Neural progenitor cell (in vitro differentiated cells): ENCODE measurements at regions not wholly inside any gene's neighbourhood (a gene's known extent, or its start where the extent isn't known, plus 50 kb on each side); places are given as distances from the start of the nearest gene placed in this dataset.

ENCODE experiments used
- DNase-seq: peaks from one replicate; pipeline ENCODE4 v3.0.0-alpha.2; 2016; ENCODE audit warnings: low spot score
- H2AFZ ChIP-seq: fragments of 200-600 bp; sonication (generic); replicated peaks from 2 replicates; pipeline ENCODE4 v1.6.1; 2016; ENCODE audit warnings: antibody characterized with exemption
- H3F3A ChIP-seq: fragments of 200-600 bp; sonication (generic); 2 replicates; pipeline ENCODE4 v1.6.1; 2016; ENCODE audit warnings: antibody characterized with exemption, low read depth
- H3K27ac ChIP-seq: fragments of 200-600 bp; sonication (generic); 2 replicates; pipeline ENCODE4 v1.5.1; 2016; ENCODE audit warnings: mild to moderate bottlenecking
- H3K27me3 ChIP-seq: fragments of 200-600 bp; sonication (generic); 2 replicates; pipeline ENCODE4 v1.6.1; 2016; ENCODE audit warnings: mild to moderate bottlenecking, moderate library complexity
- H3K36me3 ChIP-seq: fragments of 200-600 bp; sonication (generic); 2 replicates; pipeline ENCODE4 v1.5.1; 2016
- H3K4me1 ChIP-seq: fragments of 200-600 bp; sonication (generic); 2 replicates; pipeline ENCODE4 v1.6.1; 2016; ENCODE audit warnings: mixed run types
- H3K4me2 ChIP-seq: fragments of 200-600 bp; sonication (generic); 2 replicates; pipeline ENCODE4 v1.6.1; 2016
- H3K4me3 ChIP-seq: fragments of 200-600 bp; sonication (generic); 2 replicates; pipeline ENCODE4 v1.5.1; 2016
- H3K79me2 ChIP-seq: fragments of 200-600 bp; sonication (generic); 2 replicates; pipeline ENCODE4 v1.6.1; 2016; ENCODE audit warnings: low read depth
- H3K9ac ChIP-seq: fragments of 200-600 bp; sonication (generic); 2 replicates; pipeline ENCODE4 v1.6.1; 2016
- H3K9me3 ChIP-seq: fragments of 200-600 bp; sonication (generic); 2 replicates; pipeline ENCODE4 v1.5.1; 2016; ENCODE audit warnings: low read depth
- H4K20me1 ChIP-seq: fragments of 200-600 bp; sonication (generic); 2 replicates; pipeline ENCODE4 v1.6.1; 2016; ENCODE audit warnings: low read depth
- H3K27ac Mint-ChIP-seq: 3 replicates; pipeline ENCODE4 v1.8.0; 2021; ENCODE audit warnings: mixed read lengths
- H3K27me3 Mint-ChIP-seq: 2 replicates; pipeline ENCODE4 v1.8.0; 2022; ENCODE audit warnings: low read depth, mild to moderate bottlenecking, inconsistent platforms, moderate library complexity, mixed read lengths; ENCODE audit not compliant: insufficient read depth
- H3K36me3 Mint-ChIP-seq: 3 replicates; pipeline ENCODE4 v1.8.0; 2021; ENCODE audit warnings: mixed read lengths
- H3K4me1 Mint-ChIP-seq: 3 replicates; pipeline ENCODE4 v1.8.0; 2021; ENCODE audit warnings: mixed read lengths
- H3K4me3 Mint-ChIP-seq: 3 replicates; pipeline ENCODE4 v1.8.0; 2021; ENCODE audit warnings: mild to moderate bottlenecking, moderate library complexity, mixed read lengths
- H3K9me3 Mint-ChIP-seq: 3 replicates; pipeline ENCODE4 v1.8.0; 2020; ENCODE audit warnings: mixed read lengths
- CTCF ChIP-seq: fragments of 200-600 bp; sonication (generic); IDR thresholded peaks from 2 replicates; pipeline ENCODE4 v1.5.1; 2017; ENCODE audit warnings: antibody characterized with exemption, mild to moderate bottlenecking
- EZH2 ChIP-seq: fragments of 200-600 bp; sonication (generic); IDR thresholded peaks from 2 replicates; pipeline ENCODE4 v1.6.1; 2017; ENCODE audit warnings: antibody characterized with exemption, mild to moderate bottlenecking, moderate library complexity
- EZH2phosphoT487 ChIP-seq: fragments of 200-600 bp; sonication (generic); IDR thresholded peaks from 2 replicates; pipeline ENCODE4 v1.6.1; 2017; ENCODE audit warnings: antibody characterized with exemption

DNA sequence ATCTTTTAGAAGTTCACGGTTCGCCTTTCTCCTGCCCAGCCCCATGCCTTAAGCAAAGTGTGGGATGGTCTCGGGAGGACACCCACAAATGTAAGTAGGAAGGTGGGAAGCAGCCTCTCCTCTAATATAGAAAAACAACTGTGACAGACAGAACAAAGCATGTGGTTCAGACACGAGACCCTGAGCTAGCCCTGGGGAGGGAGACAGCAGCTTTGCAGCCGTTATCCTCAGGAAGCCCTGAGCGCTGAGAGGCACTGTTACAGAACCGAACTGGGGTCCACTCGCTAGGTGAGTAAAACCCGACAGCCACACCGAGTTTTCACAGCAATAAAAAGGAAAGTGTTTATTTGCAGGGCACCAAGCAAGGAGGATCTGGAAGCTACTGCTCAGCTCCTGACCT, 210.6 kb downstream of the UQCRFS1 start:
- Histone ChIP-seq H3K9ac (no peak overlapping the region), H3K9me3 (no peaks in the 10 kb centered on the region), H3K4me3 (no peak overlapping the region), H3K4me2 (no peak overlapping the region), H3K4me1 (peaks cover 32% of the 10 kb centered on the region), H3F3A (peaks cover 39% of the 10 kb centered on the region), H2AFZ (peak overlapping the region; percentile 40), H3K27me3 (no peaks in the 10 kb centered on the region), H3K36me3 (no peaks in the 10 kb centered on the region), H3K27ac (no peak overlapping the region), H4K20me1 (no peaks in the 10 kb centered on the region), H3K79me2 (no peaks in the 10 kb centered on the region)
- TF ChIP-seq EZH2phosphoT487 (no peak), EZH2 (no peak), CTCF (no peak)
- H3K9me3 Mint-ChIP-seq: peaks cover 8% of the 10 kb centered on the region
- peaks cover 28% of the 10 kb centered on the region for H3K4me1 Mint-ChIP-seq
- H3K36me3 Mint-ChIP-seq: no peaks in the 10 kb centered on the region
- no peak overlapping the region for H3K27ac Mint-ChIP-seq
- H3K4me3 Mint-ChIP-seq: no peak overlapping the region
- no peak for DNase-seq
- H3K27me3 Mint-ChIP-seq: peaks cover 8% of the 10 kb centered on the region

DNA sequence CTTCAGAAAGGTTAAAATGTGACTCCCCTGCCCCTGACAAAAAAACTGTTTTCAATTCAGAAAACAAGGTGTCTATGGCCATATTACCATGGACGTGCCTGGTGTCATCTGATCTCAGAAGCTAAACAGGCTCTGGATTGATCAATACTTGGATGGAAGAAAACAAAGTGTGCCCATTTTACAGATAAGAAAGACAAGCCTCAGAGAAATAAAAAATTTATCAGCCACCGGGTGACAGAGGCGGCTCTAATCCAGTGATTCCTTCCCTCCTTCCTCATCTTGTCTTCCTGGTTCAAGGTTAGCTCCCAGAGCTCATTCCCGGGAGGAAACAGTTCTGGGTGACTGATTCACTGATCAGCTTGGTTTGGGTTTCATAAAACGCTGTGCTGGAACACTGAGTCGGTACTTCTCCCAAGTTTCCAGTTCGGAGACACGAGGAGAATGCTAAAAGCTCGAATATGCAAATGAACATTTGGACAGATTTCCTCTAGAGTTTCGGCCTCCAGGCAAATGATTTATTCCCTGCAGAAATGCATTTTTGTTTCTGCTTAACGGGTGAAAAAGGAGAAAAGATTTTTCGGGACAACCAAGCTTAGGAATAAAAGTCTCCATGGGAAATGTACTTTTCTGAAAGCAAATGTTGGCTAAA, 211.2 kb downstream of the UQCRFS1 start:
- no peaks in the 10 kb centered on the region for H3K36me3 Mint-ChIP-seq
- no peak overlapping the region for H3K4me2 ChIP-seq
- no peaks in the 10 kb centered on the region for H3K36me3 ChIP-seq
- H3K27ac ChIP-seq: no peak overlapping the region
- H4K20me1 ChIP-seq: no peaks in the 10 kb centered on the region
- H3K9me3 Mint-ChIP-seq: peaks cover 14% of the 10 kb centered on the region
- no peaks in the 10 kb centered on the region for H3K27me3 ChIP-seq
- H2AFZ ChIP-seq: peak overlapping the region; percentile 40
- no peak for DNase-seq
- H3K4me1 Mint-ChIP-seq: peaks cover 28% of the 10 kb centered on the region
- peaks cover 32% of the 10 kb centered on the region for H3K4me1 ChIP-seq
- H3K9me3 ChIP-seq: no peaks in the 10 kb centered on the region
- H3K4me3 ChIP-seq: no peak overlapping the region
- peaks cover 39% of the 10 kb centered on the region for H3F3A ChIP-seq
- H3K4me3 Mint-ChIP-seq: no peak overlapping the region
- H3K9ac ChIP-seq: no peak overlapping the region
- TF ChIP-seq CTCF: no peak
- H3K27ac Mint-ChIP-seq: no peak overlapping the region
- peaks cover 6% of the 10 kb centered on the region for H3K27me3 Mint-ChIP-seq
- H3K79me2 ChIP-seq: no peaks in the 10 kb centered on the region

DNA sequence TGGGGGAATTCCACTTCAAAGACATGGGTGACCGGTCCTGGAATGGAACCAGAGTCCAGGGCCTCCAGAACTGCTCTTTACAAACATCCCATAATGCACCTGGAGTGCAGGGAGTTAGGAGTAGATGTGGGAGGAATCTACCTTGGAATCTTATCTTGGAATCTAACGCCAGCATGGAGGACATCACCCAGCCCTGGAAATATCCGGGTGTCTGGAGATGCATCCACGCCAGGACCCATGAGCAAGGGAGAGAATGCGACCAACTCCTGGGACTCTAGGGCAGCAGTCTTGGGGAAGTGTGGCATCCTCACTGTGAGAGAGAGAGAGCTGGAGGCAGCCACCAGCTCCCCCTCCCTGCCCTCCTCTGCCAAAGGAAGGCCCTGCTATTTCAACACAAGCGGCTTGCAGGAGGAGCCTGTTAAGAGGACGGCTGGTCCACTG, 211.8 kb downstream of the UQCRFS1 start:
- Histone ChIP-seq H4K20me1 (no peaks in the 10 kb centered on the region), H3K79me2 (no peaks in the 10 kb centered on the region), H3K36me3 (no peaks in the 10 kb centered on the region), H3K4me3 (no peak overlapping the region), H3F3A (peaks cover 39% of the 10 kb centered on the region), H3K9ac (no peak overlapping the region), H3K27ac (no peak overlapping the region), H3K9me3 (no peaks in the 10 kb centered on the region), H3K4me2 (no peak overlapping the region), H3K27me3 (no peaks in the 10 kb centered on the region), H3K4me1 (peaks cover 32% of the 10 kb centered on the region), H2AFZ (no peak overlapping the region)
- Mint-ChIP-seq H3K4me3 (no peak overlapping the region), H3K4me1 (peaks cover 28% of the 10 kb centered on the region), H3K27me3 (peaks cover 6% of the 10 kb centered on the region), H3K36me3 (no peaks in the 10 kb centered on the region), H3K9me3 (peaks cover 17% of the 10 kb centered on the region), H3K27ac (no peak overlapping the region)
- TF ChIP-seq EZH2phosphoT487 (no peak), CTCF (no peak), EZH2 (no peak)
- DNase-seq: no peak
